M059J (cell line): ENCODE measurements at regions not wholly inside any gene's neighbourhood (a gene's known extent, or its start where the extent isn't known, plus 50 kb on each side); places are given as distances from the start of the nearest gene placed in this dataset.
"Not testable (repeated sequence)": the region's sequence is repeated elsewhere in the genome, so short reads cannot be mapped to it uniquely, and the experiment has no call there.

Source experiments
- DNase-seq: peaks from one replicate; pipeline ENCODE4 v3.0.0-alpha.2; 2012; ENCODE audit warnings: low read depth

DNA sequence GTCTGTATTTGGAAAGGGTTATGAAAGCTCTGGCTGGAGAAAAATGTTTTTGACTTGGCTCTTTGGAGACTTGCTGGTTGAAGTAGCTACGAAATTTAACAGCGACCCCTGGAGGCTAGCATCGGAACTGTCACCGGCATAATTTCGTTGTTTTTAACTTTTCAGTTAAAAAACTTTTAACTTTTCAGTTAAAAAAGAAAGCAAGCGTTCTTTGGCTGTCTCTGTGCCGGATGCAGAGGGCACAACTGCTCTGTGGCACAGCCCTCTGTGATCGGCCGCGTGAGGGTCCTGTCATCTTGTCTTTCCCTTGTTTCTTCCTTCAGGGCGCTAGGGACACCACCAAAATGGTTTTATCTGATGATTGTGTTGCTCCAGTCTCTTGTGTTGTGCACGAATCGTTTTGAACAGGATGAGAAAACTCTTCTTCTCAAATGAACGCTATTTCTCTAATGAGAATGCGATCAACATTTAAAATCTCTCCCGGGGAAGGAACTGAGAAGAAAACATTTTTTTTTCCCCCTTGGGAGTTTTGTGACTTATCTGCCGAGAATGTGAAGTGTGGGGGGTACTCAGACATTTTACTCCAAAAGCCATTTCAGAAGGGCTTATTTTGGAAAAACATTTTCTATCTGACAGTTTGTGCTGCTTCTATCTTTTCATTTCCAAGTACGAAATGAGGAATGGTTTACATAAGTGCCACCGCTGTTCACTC lies 57.1 kb downstream of the ADCYAP1 start:
- DNase-seq, result peak; percentile 44

DNA sequence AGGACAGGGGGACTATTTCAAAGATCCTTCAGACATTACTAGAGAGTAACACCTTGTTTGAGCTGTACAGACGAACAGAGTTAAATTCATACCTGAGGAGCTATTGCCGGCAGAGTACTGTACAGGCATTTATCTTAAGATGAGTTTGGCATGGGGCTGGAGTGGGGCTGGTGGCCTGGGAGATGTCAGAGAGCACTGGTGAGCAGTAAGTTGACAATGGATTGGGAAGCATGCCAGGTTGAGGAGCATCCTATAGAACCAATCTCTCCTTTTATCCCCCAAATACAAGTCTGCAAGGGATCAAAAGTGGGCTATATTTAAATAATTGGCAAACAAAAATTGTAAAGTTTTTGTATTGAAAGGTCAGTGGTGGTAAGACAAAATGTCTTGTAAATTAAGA lies 58.6 kb downstream of the ADCYAP1 start:
- no peak for DNase-seq

DNA sequence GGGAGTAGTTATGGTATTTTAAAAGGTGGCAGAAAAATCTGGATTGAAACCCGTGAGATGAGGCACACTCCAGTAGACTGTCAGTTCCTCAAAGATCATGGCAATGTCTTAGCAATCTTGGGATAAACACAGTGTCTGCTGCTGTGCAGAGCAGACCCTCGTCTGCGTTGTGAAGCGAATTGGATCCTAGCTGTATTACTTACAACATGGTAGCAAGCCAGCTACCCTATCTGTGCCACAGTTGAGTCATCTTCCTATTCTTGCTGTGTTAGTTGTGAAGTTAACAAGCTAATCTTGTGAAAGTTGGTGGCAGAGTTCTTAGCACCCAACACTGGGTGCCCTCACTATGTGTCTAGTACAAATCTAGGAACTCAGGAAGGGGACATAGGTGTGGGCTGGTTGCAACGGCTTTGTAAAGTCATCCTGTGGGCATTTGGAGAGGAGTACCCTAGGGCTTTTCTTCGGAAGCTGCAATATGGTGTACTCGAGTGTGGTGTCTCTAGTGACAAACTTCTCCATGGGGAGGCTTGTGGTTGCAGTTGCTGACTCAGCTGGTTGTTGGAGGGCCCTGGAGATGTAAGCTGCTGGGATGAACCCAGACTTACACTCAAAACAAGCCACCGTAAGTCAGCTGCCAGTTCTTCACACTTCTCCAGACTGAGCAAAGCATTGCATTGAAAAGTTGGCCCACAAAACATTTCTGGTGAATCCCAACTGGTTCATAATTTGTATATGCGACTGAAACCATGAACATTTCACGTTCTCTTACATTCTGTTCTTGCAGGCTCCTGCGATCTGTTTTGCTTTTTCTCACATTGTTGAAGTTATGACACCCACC lies 61.5 kb downstream of the ADCYAP1 start:
- peak; percentile 42 for DNase-seq

DNA sequence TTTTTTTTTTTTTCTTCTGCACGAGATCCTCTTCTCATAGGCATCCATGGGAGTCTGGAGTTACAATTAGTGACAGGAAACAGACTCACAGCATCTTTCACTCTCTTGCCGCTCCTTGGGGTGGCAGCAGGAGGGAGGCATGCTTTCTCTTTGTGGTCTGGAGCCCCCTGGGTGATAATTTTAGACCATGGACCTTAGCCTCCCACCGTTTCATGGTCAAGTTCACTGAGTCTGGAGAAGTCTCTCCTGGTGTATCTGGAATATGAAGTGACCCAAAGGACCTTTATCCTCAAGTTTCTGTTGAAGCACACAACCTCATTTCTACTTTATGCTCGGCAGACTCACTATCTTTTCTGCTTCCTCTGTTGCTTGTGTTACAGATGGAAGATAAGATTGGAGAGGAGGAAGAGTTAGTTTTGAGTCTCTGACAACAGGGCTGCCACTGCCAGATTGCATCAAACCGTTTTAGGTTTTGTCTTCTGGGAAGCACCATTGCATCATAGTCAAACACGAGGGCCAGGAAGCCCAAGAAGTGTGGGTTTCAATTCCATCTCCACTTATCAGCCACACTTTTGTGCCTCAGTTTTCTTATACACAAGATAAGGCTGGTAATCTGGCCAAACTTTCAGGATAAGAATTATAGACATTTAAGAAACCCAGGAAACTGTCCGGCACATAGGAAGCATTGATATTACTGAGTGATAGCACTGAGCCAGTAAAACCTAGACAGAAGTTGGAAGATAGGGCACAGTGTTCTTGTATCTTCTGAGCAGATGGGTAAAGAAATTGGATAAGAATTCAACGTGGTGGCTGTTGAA lies 62.3 kb downstream of the ADCYAP1 start:
- DNase-seq, result no peak

DNA sequence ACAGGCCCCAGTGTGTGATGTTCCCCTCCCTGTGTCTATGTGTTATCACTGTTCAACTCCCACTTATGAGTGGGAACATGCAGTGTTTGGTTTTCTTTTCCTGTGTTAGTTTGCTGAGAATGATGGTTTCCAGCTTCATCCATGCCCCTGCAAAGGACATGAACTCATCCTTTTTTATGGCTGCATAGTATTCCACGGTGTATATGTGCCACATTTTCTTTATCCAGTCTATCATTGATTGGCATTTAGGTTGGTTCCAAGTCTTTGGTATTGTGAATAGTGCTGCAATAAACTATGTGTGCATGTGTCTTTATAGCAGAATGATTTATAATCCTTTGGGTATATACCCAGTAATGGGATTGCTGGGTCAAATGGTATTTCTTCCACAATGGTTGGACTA lies 64.2 kb downstream of the ADCYAP1 start:
- not testable (repeated sequence) for DNase-seq

DNA sequence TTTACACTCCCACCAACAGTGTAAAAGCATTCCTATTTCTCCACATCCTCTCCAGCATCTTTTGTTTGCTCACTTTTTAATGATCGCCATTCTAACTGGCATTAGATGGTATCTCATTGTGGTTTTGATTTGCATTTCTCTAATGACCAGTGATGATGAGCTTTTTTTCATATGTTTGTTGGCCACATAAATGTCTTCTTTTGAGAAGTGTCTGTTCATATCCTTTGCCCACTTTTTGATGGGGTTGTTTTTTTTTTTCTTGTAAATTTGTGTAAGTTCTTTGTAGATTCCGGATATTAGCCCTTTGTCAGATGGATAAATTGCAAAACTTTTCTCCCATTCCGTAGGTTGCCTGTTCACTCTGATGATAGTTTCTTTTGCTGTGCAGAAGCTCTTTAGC lies 64.6 kb downstream of the ADCYAP1 start:
- not testable (repeated sequence) for DNase-seq

DNA sequence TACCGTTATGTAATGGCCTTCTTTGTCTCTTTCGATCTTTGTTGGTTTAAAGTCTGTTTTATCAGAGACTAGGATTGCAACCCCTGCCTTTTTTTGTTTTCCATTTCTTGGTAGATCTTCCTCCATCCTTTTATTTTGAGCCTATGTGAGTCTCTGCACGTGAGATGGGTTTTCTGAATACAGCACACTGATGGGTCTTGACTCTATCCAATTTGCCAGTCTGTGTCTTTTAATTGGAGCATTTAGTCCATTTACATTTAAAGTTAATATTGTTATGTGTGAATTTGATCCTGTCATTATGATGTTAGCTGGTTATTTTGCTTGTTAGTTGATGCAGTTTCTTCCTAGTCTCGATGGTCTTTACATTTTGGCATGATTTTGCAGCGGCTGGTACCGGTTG lies 69.9 kb downstream of the ADCYAP1 start:
- DNase-seq, result not testable (repeated sequence)

DNA sequence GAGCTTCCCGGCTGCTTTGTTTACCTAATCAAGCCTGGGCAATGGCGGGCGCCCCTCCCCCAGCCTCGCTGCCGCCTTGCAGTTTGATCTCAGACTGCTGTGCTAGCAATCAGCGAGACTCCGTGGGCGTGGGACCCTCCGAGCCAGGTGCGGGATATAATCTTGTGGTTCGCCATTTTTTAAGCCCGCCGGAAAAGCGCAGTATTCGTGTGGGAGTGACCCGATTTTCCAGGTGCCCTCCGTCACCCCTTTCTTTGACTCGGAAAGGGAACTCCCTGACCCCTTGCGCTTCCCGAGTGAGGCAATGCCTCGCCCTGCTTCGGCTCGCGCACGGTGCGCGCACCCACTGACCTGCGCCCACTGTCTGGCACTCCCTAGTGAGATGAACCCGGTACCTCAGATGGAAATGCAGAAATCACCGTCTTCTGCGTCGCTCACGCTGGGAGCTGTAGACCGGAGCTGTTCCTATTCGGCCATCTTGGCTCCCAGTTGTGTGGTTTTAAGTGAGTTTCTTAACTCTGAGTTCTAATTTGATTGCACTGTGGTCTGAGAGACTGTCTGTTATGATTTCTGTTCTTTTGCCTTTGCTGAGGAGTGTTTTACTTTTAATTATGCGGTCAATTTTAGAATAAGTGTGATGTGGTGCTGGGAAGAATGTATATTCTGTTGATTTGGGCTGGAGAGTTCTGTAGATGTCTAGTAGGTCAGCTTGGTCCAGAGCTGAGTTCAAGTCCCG lies 71.9 kb downstream of the ADCYAP1 start:
- DNase-seq, result not testable (repeated sequence)

DNA sequence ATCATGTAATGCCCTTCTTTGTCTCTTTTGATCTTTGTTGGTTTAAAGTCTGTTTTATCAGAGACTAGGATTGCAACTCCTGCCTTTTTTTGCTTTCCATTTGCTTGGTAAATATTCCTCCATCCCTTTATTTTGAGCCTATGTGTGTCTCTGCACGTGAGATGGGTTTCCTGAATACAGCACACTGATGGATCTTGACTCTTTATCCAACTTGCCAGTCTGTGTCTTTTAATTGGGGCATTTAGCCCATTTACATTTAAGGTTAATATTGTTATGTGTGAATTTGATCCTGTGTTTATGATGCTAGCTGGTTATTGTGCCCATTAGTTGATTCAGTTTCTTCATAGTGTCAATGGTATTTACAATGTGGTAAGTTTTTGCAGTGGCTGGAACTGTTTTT lies 72.7 kb downstream of the ADCYAP1 start:
- not testable (repeated sequence) for DNase-seq

DNA sequence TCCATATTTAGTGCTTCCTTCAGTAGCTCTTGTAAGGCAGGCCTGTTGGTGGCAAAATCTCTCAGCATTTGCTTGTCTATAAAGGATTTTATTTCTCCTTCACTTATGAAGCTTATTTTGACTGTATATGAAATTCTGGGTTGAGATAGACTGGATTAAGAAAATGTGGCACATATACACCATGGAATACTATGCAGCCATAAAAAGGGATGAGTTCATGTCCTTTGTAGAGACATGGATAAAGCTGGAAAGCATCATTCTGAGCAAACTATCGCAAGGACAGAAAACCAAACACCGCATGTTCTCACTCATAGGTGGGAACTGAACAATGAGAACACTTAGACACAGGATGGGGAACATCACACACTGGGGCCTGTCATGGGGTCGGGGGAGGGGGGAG lies 73.1 kb downstream of the ADCYAP1 start:
- not testable (repeated sequence) for DNase-seq

DNA sequence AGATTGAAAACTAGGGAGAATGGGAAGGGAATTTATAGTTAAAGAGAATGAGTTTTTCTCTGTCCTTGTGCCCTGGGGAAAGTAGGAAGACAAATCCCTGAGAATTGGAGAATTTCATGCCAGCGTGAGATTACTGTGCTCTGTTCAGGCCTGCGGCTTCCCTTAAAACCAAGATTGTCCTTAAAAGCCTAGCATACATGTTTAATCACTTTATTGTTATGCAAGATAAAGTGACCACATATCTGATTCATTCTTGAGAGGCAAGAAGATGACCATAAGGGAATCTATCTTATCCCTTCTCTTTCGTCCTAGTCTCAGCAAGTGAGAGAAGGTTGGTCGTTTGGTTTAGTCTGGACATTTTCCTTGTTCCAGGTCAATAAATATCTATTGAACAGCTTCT lies 75.9 kb downstream of the ADCYAP1 start:
- peak; percentile 70 for DNase-seq

DNA sequence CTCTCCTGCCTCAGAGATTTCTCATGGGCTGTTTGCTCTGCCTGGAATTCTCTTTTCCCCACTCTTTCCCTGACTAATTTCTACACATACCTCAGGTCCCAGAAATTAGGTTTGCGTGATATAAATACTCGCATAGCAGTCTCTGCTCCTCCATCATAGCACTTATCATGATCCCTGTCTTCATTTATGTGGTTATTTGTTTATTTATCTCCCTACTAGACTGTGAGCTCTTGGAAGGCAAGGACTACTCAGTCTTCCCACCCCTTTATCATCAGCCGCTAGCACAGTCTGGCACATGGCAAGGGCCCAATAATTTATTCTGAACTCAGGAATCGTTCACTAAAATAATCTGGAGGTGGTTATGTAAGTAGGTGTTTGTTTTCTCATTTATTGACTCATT lies 79.3 kb downstream of the ADCYAP1 start:
- DNase-seq, result peak; percentile 59

DNA sequence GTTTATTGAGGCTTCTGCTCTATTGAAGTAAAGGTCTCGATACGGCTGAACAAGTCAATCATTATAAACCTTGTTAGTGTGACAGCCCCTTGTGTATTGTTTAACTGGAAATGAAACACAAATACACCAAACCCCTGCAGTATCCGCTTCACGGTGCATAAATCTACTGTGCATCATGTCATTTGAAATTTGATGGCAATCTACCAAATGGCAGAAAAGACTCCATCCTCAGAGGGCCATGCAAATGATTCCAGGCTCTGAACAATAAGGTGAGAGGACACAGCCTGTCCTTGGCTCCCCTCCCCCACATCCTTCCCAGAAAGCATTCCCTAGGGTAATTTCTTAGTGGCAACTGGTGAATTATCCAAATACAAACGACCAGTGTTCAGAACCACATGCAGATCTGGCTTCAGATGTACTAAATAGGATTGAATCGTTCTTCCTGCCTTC lies 80.6 kb downstream of the ADCYAP1 start:
- peak; percentile 9 for DNase-seq

DNA sequence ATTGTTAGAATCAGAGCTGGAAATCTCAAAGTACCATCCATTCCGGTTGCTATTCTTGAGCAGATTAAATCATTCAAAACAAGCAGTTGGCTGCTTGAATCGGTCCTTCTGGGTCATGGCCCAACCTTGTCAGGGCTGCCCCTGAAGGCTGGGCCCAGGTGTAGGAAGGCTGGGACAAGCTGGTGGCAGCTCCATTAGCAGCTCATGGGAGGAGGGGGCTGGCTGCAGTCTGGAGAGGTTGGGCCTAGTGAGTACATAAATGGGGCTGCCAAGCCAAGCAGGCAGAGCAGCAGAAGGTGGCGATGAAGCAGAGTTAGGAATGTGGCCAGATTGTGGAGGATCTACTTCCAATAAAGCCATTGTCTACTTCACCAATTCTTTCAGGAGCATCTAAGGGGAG lies 81.4 kb downstream of the ADCYAP1 start:
- no peak for DNase-seq

DNA sequence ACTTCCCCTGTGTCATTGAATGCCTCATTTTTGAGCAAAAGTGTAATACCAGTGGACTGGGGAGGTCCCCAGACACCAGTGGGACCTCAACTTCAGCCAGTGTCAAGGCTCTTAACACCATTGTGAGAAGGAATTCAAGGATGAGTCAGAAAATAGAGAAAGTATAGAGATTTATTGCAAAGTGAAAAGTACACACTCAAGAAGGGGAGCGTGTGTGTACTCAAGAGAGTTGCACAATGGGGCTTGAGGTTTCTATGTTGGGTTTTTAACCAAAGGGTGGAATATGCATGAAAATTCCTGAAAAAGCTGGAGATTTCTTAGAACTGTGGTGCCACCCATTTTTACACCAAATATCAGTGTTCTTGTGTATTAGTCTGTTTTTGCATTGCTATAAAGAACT lies 81.9 kb downstream of the ADCYAP1 start:
- no peak for DNase-seq

DNA sequence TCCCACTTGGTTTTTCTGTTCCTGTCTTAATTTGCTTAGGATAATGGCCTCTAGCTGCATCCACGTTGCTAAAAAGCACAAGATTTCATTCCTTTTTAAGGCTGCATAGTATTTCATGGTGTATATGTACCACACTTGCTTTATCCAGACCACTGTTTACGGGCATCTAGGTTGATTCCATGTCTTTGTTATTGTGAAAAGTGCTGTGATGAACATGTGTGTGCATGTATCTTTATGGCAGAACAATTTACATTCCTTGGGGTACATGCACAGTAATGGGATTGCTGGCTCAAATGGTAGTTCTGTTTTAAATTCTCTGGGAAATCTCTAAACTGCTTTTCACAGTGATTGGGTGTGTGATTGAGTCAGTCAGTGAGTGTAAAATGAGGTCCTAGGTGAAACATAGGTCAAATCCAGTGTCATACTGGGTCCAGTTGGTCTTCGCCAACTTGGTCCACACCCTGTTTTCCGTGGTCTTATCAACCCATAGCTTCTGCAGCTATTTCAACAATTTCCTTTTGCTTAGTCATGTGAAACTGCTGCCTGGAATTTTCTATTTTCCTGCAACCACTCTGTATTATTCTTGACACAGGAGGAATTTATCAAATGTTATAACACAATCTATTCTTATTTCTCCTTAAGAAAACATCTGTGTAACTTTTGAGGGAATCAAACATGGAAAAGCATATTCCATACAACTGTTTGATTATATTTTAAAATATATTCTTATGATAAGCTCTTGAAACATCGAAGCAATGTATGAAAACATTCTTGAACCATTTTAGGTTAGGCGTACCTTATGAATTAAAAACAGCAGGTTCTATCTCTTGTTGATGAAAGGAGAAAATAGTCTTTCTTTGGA lies 82.9 kb downstream of the ADCYAP1 start:
- DNase-seq, result peak; percentile 71

DNA sequence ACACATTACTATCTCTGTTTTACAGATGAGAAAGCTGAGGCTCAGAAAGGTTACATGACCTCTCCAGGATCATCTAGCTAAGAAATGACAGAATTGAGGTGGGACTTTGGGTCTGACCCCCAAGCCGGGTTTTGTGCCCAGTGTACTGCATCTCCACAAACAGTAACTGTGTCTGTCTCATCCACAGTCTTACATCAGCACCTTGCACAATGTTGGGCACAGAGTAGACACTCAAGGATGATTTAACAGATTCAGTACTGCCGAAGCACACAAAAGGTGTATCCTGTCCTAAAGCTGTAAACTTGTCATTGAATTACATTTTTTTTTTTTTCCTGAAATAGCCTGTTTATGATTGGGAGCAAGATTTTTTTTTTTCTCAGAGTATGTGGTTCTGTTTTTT lies 84.8 kb downstream of the ADCYAP1 start:
- DNase-seq, result no peak

DNA sequence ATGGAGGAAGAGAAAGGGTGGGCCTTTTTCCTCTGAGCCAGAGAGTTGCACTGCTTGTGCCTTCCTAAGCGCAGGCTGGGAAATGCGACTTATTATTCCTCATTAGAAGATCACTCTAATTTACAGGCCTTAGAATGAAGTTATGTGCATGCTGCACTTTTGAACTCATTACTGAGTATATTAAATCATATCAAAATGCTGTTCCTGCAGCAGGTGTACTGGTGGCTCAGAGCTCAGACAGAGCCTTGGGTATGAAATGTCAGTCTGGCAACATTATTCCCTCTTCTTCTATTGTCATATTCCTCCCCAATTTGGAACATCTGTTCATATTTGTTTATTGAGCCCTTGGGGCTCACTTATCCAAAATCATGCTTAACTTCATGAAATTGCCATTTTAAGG lies 85.5 kb downstream of the ADCYAP1 start:
- no peak for DNase-seq

DNA sequence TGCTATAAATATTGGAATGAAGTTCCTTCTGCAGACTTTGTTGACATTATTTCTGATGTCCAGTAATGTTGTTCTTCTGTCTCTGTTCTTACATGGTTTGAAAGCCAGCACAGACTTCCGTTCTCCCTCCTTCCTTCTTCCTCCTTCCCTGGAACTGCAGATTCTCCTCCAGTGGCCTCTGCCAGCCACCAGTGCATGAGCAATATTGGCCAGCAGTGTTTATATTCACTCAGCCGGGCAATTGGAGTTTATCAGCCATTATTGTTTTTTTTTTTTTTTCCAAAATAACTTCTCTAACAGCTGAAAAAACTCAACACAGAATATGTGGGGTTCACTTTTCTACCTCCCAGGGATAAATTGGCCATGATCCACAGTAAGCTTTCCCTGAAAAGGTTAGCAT lies 86.8 kb downstream of the ADCYAP1 start:
- DNase-seq, result no peak

DNA sequence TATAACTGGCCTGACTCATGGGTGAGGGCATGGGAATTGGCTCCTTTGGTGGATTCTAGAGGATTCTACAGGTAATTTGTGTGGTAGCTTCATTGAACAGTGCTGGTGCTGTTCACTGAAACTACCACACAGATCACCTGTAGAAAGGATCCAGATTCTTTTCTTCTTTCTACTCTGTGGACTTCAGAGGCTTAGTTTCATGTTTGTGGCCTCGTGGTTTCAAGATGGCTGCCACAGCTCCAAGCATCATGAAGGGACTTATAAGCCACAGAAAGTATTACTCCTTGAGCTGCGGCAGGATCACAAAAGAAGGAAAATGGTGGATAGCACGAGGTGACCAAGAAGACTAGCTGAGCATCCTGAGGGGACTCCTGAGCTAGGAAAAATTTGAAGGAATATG lies 88.9 kb downstream of the ADCYAP1 start:
- DNase-seq, result no peak

DNA sequence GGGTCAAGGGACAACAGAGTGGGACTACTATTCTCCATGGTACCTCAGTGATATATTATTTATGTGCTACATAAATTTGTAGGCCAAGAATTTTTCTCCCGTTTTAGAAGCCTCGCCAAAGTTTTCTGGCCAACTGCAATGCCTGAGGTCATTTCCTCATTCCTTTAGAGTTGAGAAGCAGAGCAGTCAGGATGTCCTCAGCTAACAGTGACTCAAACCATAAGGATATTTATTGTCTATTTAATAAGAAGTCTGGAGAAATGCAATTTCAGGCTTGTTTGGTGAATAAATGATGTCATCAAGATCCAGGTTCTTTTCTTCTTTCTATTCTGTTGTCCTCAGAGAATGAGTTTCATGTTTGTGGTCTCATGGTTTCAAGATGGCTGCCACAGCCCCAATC lies 91.0 kb downstream of the ADCYAP1 start:
- peak; percentile 92 for DNase-seq
